GM19239 (cell line): ENCODE measurements at regions not wholly inside any gene's neighbourhood (a gene's known extent, or its start where the extent isn't known, plus 50 kb on each side); places are given as distances from the start of the nearest gene placed in this dataset.
A peak's percentile ranks its signal among the peaks of the same experiment; 100 is the strongest.
"Not testable (repeated sequence)": the region's sequence is repeated elsewhere in the genome, so short reads cannot be mapped to it uniquely, and the experiment has no call there.

Experiments used
- DNase-seq: peaks from one replicate; pipeline ENCODE4 v3.0.0; 2011; ENCODE audit warnings: low spot score; ENCODE audit not compliant: insufficient read length
- FAIRE-seq: peaks from 2 replicates; lab custom pipeline; 2011; peaks lifted over from hg19 to GRCh38; lab: Jason Lieb, UNC

DNA sequence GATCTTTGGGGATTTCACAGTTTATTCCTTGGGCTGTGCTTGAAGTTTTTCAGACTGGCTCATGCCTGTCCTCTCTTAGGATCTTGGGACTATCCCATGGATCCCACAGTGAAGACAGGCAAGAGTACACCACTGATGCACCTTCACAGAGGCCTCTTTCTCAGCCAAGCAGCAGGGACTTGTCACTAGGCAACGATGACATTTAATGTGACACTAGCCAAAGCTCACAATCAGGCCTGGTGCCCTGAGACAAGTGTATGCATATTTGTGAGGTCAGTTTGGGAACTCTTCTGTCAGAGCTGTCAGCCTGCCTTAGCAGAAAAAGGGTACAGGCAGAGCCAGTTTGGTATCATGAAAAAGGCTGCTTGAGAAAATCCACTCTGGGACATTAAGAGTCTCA lies 68.7 kb downstream of the RBMY1F start:
- not testable (repeated sequence) for DNase-seq, FAIRE-seq

DNA sequence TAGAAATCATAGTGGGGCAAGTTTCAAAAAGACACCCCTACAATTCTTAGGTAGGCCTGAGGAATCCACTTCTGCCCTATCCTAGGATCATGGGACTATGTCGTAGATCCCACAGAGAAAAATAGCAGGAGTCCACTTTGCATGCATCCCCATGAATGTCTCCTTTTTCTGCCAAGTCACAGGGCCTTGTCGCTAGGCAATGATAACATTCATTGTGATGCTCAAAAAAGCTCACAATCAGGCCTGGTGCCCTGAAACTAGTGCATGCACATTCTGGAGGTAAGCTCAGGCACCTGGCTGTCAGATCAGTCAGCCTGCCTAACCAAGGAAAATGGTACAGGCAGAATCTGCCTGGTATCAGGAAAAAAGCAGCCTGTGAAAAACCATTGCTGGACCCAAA lies 74.6 kb downstream of the RBMY1F start:
- not testable (repeated sequence) for DNase-seq
- peak; percentile 18 for FAIRE-seq

DNA sequence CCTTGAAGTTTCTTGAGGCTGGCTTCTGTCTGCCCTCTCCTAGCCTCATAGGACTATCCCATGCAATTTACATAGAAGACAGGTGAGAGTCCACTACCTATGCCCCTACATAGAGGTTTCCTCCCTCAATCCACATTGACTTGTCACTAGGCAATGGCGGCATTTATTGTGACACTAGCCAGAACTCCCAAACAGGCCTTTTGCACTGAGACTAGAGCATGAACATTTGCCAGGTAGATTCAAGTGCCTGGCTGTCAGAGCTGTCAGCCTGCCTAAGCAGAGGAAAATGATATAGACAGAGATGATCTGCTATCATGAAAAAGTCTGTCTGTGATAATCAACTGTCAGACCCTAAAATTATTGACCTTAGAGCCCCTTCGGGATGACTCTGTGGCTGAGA lies 81.2 kb downstream of the RBMY1F start:
- FAIRE-seq, result peak; percentile 49
- DNase-seq, result not testable (repeated sequence)

DNA sequence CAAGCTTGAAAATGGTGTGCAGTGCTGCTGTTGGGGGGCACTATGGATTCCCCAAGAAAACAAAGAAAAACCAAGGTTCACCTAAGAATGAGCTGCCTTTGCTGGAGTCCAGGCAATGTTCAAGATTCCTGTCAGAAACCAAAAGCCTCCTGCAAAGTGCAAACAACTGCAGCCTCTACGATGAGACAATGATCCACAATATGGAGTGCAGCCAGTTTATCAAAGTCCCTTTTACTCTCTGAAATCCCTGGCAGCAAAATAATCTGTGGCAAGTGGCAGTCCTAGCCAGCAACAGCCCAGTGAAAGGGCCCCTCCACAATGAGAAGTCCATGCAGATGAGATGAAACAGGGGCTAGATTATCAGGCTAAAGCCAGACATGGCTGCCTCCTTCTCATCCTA lies 85.4 kb downstream of the RBMY1F start:
- FAIRE-seq, DNase-seq: not testable (repeated sequence)

DNA sequence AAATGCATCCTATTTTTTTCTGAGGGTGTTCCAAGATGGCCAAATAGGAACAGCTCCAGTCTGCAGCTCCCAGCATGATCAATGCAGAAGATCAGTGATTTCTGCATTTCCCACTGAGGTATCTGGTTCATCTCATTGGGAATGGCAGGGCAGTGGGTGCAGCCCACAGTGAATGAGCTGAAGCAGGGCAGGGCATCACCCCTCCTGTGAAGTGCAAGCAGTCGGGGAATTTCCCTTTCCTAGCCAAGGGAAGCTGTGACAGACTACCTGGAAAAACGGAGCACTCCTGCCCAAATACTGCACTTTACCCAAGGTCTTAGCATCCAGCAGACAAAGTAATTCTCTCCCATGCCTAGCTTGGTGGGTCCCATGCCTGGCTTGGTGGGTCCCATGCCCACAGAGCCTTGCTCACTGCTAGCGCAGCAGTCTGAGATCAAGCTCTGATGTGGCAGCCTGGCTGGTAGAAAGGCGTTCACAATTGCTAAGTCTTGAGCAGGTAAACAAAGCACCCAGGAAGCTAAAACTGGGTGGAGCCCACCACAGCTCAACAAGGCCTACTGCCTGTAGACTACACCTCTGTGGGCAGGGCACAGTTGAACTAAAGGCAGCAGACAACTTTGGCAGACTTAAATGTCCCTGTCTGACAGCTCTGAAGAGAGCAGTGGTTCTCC lies 96.6 kb downstream of the RBMY1F start:
- not testable (repeated sequence) for FAIRE-seq, DNase-seq

DNA sequence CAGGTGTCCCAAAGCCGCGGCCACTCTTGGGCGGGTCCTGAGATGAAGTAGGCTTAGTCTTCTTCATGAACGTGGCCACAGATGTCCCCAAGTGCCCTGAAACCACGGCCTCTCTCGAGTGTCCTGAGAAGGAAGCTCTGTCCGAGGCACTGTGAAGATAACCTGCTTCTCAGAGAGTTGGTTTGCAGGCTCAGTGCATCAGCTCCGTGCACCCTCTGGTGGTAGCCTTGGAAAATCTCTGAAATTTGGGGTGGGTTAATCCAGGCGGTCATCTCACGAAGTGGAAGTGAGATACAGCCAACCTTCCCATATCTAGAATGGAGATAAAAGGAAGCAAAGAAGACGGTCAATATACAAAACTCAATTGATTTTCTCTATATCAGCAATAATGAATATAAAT lies 110.5 kb downstream of the RBMY1F start:
- not testable (repeated sequence) for FAIRE-seq, DNase-seq

DNA sequence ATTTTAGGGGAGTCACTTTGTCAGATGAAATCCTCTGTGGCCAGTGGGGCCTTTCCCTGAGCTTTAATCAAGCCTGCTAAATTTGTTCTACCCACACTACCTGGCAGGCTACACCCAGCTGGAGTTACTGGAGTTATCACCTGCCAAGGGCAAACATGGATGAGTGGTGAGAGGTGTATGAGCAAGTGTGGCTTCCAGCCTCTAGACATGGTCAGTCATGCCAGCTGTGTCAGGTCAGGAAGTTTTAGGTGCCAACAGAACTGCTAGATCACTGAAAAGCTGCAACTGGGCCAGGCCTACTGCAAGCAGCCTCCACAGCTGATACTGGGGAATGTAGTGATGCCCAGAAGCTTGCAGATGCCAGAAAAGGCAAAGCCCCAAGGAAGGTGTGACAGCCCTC lies 122.6 kb downstream of the RBMY1F start:
- FAIRE-seq, DNase-seq: not testable (repeated sequence)

DNA sequence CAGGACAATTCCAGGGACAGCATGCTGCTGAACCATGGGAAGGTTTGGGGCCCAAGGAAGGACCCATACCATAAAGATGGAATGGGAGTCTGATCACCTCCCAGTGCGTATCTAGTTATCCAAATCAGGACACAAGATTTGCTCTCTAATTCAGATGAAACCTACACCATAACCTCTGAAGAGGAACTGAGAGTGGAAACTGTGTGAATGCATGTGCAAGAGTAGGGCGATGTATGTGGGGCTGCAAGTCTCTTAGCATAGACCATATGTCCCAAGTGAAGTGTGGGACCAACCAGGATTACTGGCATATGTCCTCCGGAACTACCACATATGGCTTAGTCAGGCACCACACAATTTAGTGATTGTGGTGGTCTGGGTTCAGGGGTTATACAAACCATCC lies 95.2 kb upstream of the RBMY1E start:
- DNase-seq, FAIRE-seq: not testable (repeated sequence)

DNA sequence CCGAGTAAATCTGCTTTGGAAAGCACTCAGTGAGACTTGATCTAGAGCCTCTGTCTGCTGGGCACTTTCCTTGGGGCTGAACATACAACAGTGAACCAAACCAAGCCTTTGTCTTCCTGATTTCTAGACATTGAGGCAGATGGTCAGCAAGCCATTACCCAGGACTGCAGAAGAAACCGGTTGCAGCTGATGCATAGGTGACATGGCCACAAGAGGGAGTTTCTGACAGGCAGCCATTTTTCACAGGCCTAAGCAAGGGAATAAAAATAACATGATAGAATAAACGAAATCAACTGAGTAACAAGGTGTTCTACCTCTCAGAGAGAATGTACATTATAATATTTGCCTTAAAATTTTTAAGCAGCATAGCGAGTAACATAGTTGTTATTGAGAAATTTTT lies 83.3 kb upstream of the RBMY1E start:
- DNase-seq, FAIRE-seq: not testable (repeated sequence)

DNA sequence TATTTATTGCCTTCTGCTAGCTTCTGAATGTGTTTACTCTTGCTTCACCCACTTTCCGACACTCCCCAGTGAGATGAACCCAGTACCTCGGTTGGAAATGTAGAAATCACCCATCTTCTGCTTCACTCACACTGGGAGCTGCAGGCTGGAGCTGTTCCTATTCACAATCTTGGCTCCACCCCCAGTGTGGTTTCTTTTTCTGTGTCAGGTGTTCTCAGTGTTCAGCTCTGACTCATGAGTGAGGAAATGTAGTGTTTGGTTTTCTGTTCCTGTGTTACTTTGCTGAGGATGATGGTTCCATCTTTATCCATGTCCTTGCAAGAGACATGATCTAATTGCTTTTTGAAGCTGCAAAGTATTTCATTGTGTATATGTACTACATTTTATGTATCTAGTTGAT lies 69.4 kb upstream of the RBMY1E start:
- not testable (repeated sequence) for FAIRE-seq, DNase-seq

DNA sequence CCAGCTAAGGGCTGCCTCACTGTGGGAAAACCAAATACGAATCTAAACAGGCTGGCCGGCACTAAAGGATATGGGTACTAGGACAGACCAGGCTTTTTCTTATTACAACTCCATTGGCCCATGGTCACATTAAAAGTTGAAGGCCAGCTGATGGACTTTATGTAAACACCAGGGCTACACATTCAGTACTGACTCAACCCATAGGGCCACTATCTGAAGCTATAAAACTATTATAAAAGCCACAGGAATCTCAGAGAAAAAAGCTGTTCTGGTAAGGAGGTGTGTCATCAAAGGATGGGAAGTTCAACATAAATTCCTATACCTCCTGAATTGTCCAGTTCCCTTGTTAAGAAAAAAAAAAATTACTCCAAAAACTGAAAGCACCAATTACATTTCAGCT lies 63.1 kb upstream of the RBMY1E start:
- FAIRE-seq, result not testable (repeated sequence)

DNA sequence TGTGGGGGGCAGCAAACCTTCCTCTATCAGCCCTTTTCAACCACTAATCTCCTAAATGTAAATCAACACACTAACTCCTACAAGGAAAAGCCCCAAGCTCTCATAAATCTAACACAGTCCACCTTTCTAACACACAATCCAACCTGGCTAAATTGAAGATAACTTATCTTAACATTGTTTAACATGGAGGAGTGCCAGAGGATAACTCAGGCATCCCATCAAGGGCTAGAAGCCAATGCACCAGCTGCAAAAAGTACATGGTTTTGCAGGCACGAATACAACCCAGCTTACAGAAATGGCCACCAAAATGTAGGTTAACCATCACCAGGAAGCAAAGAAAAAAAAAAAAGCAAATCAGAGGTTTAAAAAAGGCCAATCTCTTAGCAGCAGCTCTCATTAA lies 62.5 kb upstream of the RBMY1E start:
- DNase-seq, FAIRE-seq: not testable (repeated sequence)

More for the DNA sequence above, 63.1 kb upstream of the RBMY1E start:
- not testable (repeated sequence) for DNase-seq

DNA sequence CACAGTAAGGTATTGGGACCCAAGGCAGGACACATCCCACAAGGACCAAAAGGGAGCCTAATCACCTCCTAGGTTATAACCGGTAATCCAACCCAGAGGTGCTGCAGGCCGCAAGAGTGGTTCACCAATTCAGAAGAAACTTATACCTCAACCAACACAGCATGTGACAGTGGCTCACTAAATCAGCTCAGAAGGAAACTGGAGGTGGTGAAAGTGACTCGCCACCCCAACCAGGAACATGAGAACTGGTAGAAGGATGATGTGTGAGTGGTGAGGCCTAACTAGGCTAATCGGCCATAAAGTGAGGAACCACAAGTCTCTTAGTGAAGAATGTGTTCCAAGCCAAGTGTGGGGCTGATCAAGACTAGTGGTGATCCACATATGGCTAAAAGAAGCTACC lies 61.3 kb upstream of the RBMY1E start:
- not testable (repeated sequence) for FAIRE-seq

DNA sequence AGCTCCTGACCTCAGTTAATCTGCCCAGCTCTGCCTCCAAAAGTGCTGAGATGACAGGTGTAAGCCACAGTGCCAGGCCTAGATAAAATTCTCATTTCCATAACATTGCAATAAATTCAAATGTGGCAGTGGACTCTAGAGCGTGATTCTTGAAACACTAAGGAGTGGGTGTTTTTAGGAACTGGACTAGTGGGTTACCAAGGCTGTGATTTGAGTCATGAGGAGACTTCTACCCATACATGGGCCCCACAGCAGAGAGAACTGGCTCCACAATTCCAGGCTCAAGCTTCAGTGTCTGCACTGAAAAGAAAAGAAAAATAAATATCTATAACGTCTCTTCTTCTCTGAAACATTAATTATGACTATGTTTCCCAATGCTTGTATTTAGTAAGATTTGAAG lies 60.4 kb upstream of the RBMY1E start:
- not testable (repeated sequence) for DNase-seq, FAIRE-seq

More for the DNA sequence above, 61.3 kb upstream of the RBMY1E start:
- not testable (repeated sequence) for DNase-seq
